OCI-LY1 (cell line): ENCODE measurements at regions not wholly inside any gene's neighbourhood (a gene's known extent, or its start where the extent isn't known, plus 50 kb on each side); places are given as distances from the start of the nearest gene placed in this dataset.

Source experiments
- CTCF ChIP-seq: fragments of 200-600 bp; sonication (generic), shearing (Covaris generic); IDR thresholded peaks from 2 replicates; pipeline ENCODE4 v1.5.1; 2017; ENCODE audit warnings: mild to moderate bottlenecking, antibody characterized with exemption, low read length, moderate library complexity, mixed read lengths
- EZH2 ChIP-seq: fragments of 200-600 bp; sonication (generic), shearing (Covaris generic); IDR thresholded peaks from 2 replicates; pipeline ENCODE4 v1.8.0; 2017; ENCODE audit warnings: borderline replicate concordance, mixed run types, mild to moderate bottlenecking, antibody characterized with exemption, low read length, moderate library complexity, mixed read lengths

- TF ChIP-seq CTCF, result no peak
- no peak for TF ChIP-seq EZH2
Observed at GRCh38 chrX:43283187-43283586, 372.9 kb upstream of the MAOA start.
